Activated CD4-positive, alpha-beta T cell treated with anti-CD3 and anti-CD28 coated beads, Interleukin-2, Interleukin-4, amounts not matched to agents 100 ng/mL and 50 ng/mL, durations not matched to agents 16 hours and 8 hours (primary cell): ENCODE measurements at regions not wholly inside any gene's neighbourhood (a gene's known extent, or its start where the extent isn't known, plus 50 kb on each side); places are given as distances from the start of the nearest gene placed in this dataset.

Source experiments
- DNase-seq: peaks from one replicate; pipeline ENCODE4 v3.0.0-alpha.2; 2020; ENCODE audit warnings: low spot score

- DNase-seq = no peak
Observed at GRCh38 chr16:76724181-76724580, 447.0 kb downstream of the CNTNAP4 start.

DNA sequence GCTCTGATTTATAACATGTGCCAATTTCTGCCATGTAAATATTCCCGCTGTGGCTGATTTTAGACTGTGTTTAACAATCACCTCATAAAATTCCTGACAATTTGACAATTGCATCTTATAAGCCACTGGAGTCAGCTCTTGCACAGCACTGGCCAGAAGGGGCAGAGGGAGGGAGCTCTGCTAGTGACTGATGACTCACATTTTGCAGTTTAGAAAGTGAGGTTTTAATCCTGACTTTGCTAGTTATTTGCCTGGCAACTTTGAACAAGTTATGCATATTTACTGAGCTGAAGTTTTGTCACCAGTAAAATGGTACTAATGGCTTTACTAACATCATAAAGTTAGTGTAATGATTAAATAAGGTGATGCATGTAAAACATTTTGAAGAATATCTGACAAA lies 452.3 kb downstream of the CNTNAP4 start:
- DNase-seq = no peak

DNA sequence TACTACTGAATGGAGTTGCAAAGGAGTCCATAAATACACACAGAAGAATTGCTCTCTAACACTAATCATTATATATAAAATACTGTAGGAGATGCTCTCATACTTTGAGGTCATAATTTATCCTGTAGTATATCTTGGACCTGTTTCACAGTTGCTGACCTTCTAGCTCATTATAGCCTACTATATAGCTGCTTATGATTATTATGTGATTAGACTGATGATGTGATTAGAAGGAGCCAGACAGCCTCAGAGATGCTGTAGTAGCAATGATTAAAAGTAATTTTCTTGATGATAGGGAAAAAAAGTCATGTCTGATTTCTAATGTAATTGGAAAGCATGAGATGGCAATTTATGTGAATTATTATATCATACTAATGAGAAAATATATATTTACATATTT lies 455.7 kb downstream of the CNTNAP4 start:
- no peak for DNase-seq

DNA sequence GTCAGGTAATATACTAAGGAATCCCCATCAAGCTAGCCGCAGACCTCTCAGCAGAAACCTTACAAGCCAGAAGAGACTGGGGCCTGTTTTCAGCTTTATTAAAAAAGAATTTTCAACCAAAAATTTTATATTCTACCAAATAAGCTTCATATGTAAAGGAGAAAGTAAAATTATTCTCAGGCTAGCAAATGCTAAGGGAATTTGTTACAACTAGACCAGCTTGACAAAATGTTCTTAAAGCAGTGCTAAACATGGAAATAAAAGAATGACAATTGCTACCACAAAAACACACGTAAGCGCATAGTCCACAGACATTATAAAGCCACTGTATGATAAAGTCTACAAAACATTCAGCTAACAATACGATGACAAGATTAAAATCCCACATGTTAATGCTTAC lies 449.4 kb upstream of the MON1B start:
- no peak for DNase-seq

- no peak for DNase-seq
Observed at GRCh38 chr16:76748461-76749348, 442.3 kb upstream of the MON1B start.

DNA sequence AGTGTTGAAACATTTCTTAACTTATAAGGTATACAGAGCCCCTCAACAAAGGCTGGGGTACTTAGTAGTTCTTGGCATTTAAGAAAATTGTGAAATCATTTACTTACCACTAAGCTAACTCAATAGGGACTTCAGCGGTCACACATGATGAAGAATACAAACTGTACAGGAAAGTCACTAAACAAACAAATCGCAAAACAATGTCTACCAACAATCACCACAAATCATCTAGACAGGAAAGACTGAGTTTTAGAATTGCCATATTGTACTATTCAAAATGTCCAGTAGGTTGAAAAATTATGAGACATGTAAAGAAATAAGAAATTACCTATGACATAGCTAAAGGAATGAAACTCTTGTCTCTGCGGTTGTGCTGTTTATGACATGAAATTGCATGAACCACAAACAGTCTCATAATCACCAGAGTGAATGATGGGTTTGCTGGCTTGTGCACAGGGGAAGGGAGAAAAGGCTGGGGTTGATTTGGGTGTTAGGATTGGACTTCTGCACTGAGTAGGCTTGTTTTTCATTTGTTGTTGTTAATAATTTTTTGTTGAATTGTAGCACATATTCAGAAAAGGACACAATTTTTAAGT lies 441.1 kb upstream of the MON1B start:
- DNase-seq = no peak

- DNase-seq = no peak
Observed at GRCh38 chr16:76755496-76755895, 435.5 kb upstream of the MON1B start.

DNA sequence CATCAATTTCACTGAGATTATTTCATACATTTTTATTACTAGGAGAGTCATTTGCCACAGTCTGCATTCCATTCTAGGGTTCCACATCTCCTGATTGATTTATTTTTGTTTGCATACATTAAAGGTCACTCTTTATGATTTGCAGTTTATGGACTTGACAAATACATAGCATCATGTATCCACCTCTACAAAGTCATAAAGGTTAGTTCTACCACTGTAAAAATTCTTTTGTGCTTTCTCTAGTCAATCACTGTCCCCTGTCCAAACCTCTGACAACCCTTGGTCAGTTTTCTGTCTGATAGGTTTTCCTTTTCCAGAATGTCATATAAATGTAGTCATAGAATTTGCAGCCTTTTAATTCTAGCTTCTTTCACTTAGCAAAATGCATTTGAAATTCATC lies 434.6 kb upstream of the MON1B start:
- DNase-seq = no peak

DNA sequence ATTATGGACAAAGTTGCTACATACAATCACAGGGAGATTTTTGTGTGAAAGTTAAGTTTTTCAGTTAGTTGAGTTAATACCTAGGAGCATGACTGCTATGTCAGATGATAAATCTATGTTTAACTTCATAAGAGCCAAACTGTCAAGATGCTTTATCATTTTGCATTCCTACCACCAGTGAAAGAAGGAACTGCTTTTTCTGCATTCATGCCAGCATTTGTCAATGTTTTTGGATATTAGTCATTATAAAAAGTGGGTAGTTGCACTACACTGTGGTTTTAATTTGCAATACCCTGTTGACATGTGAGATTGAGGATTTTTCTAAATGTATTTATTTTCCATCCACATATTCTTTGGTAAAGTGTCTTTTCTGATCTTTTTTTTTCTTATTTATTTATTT lies 434.0 kb upstream of the MON1B start:
- no peak for DNase-seq

GRCh38 chr16:76766538-76766937 lies 424.5 kb upstream of the MON1B start:
- no peak for DNase-seq

GRCh38 chr16:76768316-76768715 lies 422.7 kb upstream of the MON1B start:
- no peak for DNase-seq

GRCh38 chr16:76768948-76769347 lies 422.0 kb upstream of the MON1B start:
- DNase-seq = no peak

DNA sequence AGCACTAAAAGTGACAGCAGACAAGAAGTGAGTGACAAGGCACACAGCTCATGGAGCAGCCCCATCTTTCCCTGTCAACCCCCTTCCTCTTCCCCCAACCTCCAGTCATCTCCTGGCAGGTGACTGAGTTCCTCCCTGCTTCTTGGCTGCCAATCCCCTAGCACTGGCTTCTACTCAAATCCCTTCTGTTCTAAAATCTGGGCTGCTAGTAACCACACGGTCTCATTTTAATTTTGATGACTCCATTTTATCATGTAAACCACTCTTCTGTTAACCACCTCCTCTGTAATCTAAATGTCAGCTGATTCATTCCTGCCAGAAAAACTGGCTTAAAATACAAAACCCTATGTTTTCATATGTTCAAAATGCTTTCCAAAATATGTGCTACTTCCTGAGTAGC lies 419.8 kb upstream of the MON1B start:
- DNase-seq = no peak

DNA sequence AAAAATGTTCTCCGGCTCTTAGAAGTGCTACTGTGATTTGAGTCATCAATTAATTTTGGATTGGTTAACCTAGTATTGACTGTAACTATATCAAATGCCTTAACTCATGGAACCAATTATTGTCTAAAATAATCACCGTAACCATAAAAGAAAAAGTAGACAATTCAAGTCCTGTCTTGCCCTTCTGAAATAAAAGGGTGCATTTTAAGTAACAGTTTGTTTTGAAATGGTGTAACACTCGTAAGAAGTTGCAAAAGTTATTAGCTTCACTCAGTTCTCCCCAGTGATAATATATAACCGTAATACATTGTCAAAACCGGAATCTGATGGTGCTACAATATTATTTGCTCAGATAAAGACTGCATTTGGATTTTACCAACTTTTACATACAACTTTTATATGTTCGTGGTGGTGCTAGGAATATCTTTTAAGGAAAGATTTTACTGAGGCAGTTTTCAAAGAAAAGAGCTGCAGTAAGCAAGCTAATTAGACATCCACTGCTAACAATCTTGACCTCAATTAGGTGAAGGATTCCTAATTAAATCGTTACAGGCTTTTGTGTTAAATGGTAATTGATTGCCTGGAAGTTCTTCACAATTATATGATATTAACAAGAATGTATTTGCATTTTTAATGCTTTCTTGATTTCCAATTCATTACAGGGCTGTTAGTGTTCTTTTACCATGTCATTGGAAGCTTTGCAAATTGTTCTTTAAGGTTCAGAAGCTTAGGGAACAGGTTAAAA lies 413.1 kb upstream of the MON1B start:
- DNase-seq = no peak

GRCh38 chr16:76780556-76780955 lies 410.4 kb upstream of the MON1B start:
- no peak for DNase-seq

- DNase-seq = no peak
Observed at GRCh38 chr16:76784530-76784929, 406.5 kb upstream of the MON1B start.

DNA sequence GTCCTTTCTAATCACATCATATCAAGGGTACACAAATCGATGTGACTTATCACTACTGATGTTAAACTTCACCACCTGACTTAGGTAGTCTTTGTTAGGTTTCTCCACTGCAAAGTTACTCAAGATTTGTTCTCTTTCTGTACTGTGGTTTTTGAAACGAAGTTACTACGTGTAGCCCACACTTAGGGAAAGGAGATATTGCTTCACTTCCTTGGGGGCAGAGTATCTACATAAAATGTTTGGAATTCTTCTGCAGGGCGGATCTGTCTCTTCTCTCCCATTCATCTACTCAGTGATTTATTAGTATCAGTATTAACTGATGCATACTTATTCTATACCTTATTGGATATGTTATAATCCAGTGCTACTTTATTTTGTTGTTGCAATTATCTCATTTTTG lies 403.6 kb upstream of the MON1B start:
- no peak for DNase-seq

DNA sequence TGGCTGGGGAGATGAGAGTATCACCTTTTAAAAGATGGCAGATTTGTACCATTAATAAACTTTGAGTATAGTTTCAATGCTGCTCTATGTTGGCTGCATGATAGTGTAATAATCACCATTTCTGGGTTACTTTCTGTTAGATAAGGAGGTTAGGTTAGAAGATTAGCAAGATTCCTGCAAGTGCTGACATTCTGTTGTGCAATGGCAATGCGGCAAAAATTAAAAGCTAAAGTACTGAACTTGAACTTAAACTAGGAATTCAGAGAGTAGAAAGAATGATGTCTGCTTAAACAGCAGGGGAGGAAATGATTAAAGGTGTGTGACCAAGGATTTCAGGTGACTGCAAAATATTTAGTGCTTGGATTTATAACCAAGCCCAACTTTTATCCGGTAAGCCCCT lies 399.8 kb upstream of the MON1B start:
- no peak for DNase-seq

DNA sequence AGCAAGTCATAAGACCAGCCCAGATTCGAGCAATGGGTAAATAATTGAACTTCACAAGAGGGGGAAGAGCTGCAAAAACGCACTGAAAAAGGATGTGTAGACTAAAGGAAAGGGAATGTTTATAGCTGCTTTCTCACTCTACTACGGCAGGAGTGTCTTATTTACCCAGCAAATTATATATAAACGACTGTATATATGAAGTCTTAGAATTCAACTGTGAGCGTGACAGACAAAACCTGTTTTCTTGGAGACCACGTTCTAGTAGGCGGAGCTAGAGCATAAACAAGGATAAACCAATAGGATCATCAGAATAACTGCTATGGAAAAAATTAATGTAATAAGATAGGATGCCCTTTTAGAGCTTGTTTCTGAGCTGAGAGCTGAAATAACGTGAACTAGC lies 394.6 kb upstream of the MON1B start:
- no peak for DNase-seq

DNA sequence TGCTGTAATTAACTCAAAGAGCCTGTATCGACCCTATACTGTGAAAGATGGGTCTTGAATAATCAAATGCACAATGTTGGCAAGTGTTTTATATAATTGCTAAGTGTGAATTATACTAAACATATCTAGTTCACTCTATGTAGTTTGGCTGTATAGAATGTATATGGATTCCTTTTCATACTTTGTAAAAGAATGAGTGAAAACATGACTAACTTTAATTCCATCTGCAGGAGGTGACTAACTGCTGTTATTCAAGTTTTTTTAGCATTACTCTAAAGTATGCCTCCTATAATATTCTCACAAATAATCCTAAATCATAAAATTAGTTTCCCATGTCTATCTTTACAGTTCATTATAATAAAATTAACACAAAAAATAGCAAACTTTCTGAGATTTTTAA lies 394.0 kb upstream of the MON1B start:
- DNase-seq = no peak

DNA sequence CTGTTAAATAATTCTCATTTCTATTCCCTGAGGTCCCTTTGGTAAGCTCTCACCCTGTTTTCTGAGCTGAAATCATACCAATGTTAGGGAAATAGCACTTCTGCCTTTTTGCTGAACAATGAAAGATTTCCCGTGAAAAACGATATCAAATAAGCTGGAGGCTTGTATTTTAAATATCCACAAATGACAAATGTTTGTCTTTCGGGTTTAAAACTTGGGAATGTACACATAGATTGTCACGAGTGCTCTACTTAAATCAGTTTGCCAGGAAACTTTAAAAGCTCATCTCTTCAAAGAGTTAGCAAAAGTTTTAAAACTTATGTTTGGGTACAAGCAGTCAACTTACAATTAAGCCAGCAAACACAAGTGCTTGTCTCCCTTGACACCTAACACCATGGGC lies 393.5 kb upstream of the MON1B start:
- DNase-seq = no peak

GRCh38 chr16:76800196-76800595 lies 390.8 kb upstream of the MON1B start:
- DNase-seq = no peak

DNA sequence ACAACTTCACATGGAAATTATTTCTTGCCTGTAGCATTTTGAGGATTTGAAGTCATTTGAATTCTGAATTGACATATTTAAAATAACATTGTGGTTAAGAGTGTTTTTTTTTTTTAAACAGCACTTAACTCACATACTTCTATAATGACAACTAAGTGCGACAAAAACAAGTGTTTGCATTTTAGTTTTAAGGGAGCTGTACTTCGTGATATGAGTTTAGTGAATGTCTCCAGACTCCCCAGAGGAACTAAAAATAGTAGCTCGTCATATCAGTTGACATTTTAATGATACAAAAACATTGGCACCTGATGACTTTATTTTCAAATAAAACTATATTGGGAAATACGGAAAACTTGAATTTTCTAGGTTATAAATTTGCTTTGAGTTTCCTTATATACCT lies 389.6 kb upstream of the MON1B start:
- DNase-seq = no peak
